C4-2B (cell line): ENCODE measurements at regions not wholly inside any gene's neighbourhood (a gene's known extent, or its start where the extent isn't known, plus 50 kb on each side); places are given as distances from the start of the nearest gene placed in this dataset.

Experiments
- H3K27ac ChIP-seq: fragments of 450-650 bp; 2 replicates; pipeline ENCODE4 v1.5.1; 2017
- CTCF ChIP-seq: fragments of 450-650 bp; conservative IDR thresholded peaks from 2 replicates; pipeline ENCODE4 v1.5.1; 2017; ENCODE audit warnings: mild to moderate bottlenecking
- ZFX ChIP-seq: fragments of 450-650 bp; IDR thresholded peaks from 2 replicates; pipeline ENCODE4 v1.6.1; 2017

GRCh38 chr4:29047341-29048041 lies 1672.7 kb upstream of the PCDH7 start:
- H3K27ac ChIP-seq, result no peak overlapping the region
- TF ChIP-seq CTCF, result no peak
- TF ChIP-seq ZFX, result no peak

- H3K27ac ChIP-seq, result no peak overlapping the region
- TF ChIP-seq ZFX, result no peak
- no peak for TF ChIP-seq CTCF
Observed at GRCh38 chr4:29051381-29051965, 1668.7 kb upstream of the PCDH7 start.

DNA sequence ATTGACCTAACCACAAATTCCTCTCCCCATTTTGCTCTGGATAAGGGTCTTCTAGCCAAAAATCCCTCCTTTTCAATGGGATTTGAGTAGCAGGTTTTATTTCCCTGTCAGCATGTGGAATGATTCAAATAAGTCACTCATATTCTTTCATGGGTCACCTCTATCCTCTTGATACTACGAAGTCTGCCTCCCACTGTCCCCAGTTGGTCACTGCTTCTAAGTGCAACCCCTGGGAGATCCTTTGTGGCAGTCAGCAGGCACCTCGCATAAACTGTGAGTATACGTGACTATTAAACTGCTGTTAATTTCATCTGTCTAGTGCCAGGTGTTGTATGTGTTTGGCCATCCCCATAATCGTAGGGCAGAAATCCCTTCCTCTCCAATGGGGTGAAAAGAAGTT lies 1667.9 kb upstream of the PCDH7 start:
- TF ChIP-seq CTCF (no peak), ZFX (no peak)
- H3K27ac ChIP-seq, result no peak overlapping the region

- no peak overlapping the region for H3K27ac ChIP-seq
- TF ChIP-seq ZFX, result no peak
- TF ChIP-seq CTCF, result no peak
Observed at GRCh38 chr4:29058531-29058930, 1661.6 kb upstream of the PCDH7 start.

DNA sequence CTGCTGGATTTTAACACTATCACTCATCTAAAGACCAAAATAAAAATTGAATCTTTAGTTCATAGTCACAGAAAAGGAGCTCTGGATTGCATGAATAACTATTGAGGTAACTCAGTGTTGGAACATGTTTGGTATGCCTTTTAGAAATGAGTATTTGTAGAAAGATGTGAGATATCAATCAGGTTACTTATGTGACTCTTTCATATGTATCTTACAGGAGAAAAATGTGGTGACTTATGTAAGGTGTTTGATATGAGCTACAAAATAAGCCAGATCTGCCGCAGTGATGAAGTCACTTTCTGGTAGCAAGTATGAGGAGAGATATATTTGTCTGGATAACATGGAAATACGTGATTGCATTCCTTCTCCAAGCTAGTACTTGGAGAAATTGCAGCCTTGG lies 1653.3 kb upstream of the PCDH7 start:
- TF ChIP-seq CTCF, result no peak
- no peak for TF ChIP-seq ZFX
- H3K27ac ChIP-seq, result no peak overlapping the region

DNA sequence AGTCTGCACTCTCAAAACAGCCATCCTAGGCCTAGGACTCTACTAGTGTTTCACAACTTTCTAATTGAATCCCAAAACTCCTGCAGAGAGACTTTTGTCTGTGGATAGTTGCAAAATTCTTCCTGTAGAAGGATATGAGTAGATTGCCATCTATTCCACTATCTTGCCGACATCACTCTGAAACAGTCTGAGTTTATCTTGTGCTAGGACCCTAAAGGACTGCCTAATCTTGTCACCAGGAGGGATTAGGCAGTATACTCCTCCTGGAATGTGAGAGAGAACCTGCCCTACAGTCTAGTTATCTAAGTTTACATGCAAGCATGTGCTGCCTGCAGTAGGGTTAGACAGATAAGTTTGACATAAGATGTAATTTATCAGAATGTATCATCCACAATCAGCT lies 1646.6 kb upstream of the PCDH7 start:
- TF ChIP-seq ZFX, result no peak
- no peak overlapping the region for H3K27ac ChIP-seq

DNA sequence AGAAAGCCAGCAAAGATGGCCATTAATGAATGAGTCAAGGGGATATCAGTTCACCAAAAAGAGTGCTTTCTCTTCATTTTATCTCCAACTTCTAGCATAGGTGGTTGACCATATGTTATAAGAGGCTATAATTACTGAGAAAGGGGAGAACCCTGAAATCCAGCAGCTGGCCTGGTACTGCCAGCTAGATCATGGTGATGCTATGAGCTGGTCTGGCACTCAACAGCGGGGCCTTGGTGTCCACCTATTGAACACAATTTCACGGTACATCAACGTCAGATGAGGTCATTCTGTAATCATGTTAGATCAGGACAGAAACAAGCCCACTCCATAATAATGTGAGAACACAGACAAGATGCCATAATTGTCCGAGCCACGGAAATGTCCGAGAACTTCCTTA lies 1644.8 kb upstream of the PCDH7 start:
- no peak overlapping the region for H3K27ac ChIP-seq
- TF ChIP-seq ZFX (no peak), CTCF (no peak)

DNA sequence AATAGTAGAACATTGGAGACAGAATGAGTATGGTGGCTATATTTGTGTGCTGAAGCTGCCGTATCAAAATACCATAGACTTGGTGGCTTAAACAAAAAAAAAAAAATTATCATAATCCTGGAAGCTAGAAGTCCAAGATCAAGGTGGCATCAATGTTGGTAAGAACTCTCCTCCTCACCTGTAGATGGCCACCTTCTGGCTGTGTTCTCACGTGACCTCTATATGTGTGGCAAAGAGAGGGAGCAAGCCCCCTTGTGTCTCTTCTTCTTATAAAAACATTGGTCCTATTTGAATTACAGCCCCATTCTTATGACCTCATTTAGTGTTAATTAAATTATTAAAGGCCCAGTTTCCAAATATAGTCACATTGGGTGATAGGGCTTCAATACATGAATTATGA lies 1640.9 kb upstream of the PCDH7 start:
- H3K27ac ChIP-seq, result no peak overlapping the region

More for the DNA sequence above, 1640.9 kb upstream of the PCDH7 start:
- TF ChIP-seq CTCF, result peak; percentile 16
- no peak for TF ChIP-seq ZFX
